ENCODE measurements at regions not wholly inside any gene's neighbourhood (a gene's known extent, or its start where the extent isn't known, plus 50 kb on each side); places are given as distances from the start of the nearest gene placed in this dataset.
A peak's percentile ranks its signal among the peaks of the same experiment; 100 is the strongest.
"Not testable (repeated sequence)": the region's sequence is repeated elsewhere in the genome, so short reads cannot be mapped to it uniquely, and the experiment has no call there.

DNA sequence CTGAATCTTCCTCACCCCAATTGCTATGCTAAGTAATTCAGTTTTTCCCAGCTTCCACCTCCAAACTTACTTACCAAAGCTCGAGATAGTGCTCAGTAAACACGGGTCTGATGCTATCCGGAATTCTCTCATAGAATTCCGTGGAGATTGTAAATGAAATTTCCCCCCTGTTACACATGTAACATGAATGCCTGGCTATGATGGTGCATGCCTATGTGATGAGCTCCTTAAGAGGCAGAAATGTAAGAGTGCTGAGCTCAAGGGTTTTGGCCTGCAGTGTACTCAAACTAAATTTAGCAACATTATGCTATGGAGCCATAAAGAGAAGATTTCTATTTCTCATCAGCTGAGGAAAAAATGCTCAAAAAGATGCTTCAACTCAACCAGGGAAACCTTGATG lies 133.4 kb upstream of the FUT9 start:
- intact Hi-C loops (cut with DNase I) = no loop called here
- no peak overlapping the region for H3K27ac ChIP-seq
- TF ChIP-seq, protein P1, sequence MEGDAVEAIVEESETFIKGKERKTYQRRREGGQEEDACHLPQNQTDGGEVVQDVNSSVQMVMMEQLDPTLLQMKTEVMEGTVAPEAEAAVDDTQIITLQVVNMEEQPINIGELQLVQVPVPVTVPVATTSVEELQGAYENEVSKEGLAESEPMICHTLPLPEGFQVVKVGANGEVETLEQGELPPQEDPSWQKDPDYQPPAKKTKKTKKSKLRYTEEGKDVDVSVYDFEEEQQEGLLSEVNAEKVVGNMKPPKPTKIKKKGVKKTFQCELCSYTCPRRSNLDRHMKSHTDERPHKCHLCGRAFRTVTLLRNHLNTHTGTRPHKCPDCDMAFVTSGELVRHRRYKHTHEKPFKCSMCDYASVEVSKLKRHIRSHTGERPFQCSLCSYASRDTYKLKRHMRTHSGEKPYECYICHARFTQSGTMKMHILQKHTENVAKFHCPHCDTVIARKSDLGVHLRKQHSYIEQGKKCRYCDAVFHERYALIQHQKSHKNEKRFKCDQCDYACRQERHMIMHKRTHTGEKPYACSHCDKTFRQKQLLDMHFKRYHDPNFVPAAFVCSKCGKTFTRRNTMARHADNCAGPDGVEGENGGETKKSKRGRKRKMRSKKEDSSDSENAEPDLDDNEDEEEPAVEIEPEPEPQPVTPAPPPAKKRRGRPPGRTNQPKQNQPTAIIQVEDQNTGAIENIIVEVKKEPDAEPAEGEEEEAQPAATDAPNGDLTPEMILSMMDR (IDR thresholded peaks at IDR 0.05) = no peak
- H3K9me3 ChIP-seq = no peaks in the 10 kb centered on the region
- no peak overlapping the region for H3K4me3 ChIP-seq
- no peaks in the 10 kb centered on the region for H3K27me3 ChIP-seq
- no peaks in the 10 kb centered on the region for H3K4me1 ChIP-seq
- DNase-seq (no peak), ATAC-seq (no peak)
- H3K36me3 ChIP-seq = no peaks in the 10 kb centered on the region

DNA sequence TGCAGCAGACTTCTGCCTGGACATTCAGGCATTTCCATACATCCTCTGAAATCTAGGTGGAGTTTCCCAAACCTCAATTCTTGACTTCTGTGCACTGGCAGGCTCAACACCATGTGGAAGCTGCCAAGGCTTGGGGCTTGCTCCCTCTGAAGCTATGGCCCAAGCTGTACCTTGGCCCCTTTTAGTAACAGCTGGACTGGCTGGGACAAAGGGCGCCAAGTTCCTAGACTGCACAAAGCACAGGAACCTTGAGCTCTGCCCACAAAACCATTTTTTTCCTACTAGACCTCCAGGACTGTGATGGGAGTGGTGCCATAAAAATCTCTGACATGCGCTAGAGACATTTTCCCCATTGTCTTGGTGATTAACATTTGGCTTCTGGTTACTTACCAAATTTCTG lies 127.1 kb upstream of the FUT9 start:
- H3K4me3 ChIP-seq; ATAC-seq; H3K27ac ChIP-seq; H3K9me3 ChIP-seq; H3K27me3 ChIP-seq; intact Hi-C loops (cut with DNase I); H3K4me1 ChIP-seq; DNase-seq; H3K36me3 ChIP-seq: not testable (repeated sequence)

DNA sequence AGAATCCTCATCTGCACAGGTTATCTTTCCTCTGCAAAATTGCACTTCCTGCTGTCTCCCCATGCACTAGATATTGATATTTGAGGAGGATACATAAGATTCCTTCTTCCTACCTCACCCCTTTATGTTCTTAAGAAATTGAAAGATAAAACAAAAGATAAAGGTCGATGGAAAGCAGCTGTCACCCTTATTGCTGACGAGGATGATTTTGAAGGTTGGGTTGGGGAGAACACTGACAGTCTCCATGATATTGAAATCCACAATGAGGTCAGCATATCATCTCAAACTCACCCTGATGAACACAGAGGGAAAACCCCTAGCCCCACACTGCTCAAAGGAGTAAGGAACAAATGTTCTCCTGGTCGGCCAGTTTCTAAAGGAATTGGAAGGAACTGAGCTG lies 110.6 kb upstream of the FUT9 start:
- H3K27ac ChIP-seq = no peak overlapping the region
- no peaks in the 10 kb centered on the region for H3K27me3 ChIP-seq
- no peak overlapping the region for H3K4me3 ChIP-seq
- no peaks in the 10 kb centered on the region for H3K9me3 ChIP-seq
- DNase-seq (no peak), ATAC-seq (no peak)
- H3K4me1 ChIP-seq = no peaks in the 10 kb centered on the region
- intact Hi-C loops (cut with DNase I) = no loop called here
- TF ChIP-seq, protein P1 (IDR thresholded peaks at IDR 0.05) = no peak
- H3K36me3 ChIP-seq = no peaks in the 10 kb centered on the region

DNA sequence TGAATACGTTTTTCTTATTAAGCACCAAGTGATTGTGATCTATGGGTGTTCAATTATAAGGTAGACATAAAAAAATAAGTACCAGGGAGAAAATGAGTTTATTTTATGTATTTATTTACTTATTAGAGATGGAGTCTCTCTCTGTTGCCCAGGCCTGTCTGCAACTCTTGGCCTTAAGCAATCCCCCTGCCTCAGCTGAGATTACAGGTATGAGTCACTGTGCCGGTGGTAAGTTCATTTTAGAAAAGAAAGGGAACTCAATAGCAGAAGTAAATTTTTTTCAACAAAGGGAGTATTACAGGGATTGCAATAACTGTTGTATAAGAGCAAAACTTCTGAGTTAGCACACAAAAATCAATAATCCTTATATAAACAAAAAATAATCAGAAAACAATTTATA lies 98.7 kb upstream of the FUT9 start:
- no peak overlapping the region for H3K4me3 ChIP-seq
- no peak for ATAC-seq

DNA sequence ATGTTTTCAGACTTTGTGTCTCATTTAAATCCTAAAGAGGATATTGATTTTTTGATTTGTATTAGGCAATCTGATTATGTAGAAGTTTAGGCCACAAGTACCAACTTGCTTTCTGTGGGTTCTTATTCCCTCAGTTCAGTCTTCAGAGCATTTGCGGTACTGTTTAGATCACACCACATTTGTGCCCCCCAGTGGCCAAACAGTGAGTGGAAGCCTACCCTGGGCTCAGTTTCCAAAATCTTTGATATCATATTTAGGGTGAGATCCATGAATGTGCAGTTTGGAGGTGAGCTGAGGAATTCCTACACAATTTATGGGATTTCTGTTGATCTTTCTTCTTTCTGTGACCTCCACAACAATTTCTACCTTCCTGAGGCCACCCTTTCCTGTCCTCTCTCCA lies 92.3 kb upstream of the FUT9 start:
- intact Hi-C loops (cut with DNase I) = no loop called here
- Histone ChIP-seq H3K4me3 (no peak overlapping the region), H3K9me3 (no peaks in the 10 kb centered on the region), H3K36me3 (no peaks in the 10 kb centered on the region), H3K27ac (no peak overlapping the region), H3K4me1 (no peaks in the 10 kb centered on the region), H3K27me3 (no peaks in the 10 kb centered on the region)
- ATAC-seq = no peak
- TF ChIP-seq, protein P1 (IDR thresholded peaks at IDR 0.05) = peak; percentile 33
- DNase-seq = no peak

More for the DNA sequence above, 98.7 kb upstream of the FUT9 start:
- H3K36me3 ChIP-seq = no peaks in the 10 kb centered on the region
- TF ChIP-seq, protein P1 (IDR thresholded peaks at IDR 0.05) = no peak
- H3K4me1 ChIP-seq = no peaks in the 10 kb centered on the region
- no peak overlapping the region for H3K27ac ChIP-seq
- no peaks in the 10 kb centered on the region for H3K9me3 ChIP-seq
- DNase-seq = no peak
- no peaks in the 10 kb centered on the region for H3K27me3 ChIP-seq
- intact Hi-C loops (cut with DNase I) = no loop called here

DNA sequence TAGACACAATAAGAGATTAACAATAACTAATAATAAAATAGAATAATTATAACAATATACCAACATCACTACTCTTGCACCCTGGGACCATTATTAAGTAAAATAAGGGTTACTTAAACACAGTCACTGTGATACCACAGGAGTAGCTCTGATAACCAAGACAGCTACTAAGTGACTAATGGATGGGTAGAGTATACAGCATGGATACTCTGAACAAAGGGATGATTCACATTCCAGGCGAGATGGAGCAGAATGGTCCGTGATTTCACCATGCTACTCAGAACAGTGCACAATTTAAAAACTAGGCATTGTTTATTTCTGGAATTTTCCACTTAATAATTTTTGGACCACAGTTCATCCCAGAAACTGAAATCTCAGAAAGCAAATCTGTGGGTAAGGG lies 80.0 kb upstream of the FUT9 start:
- intact Hi-C loops (cut with DNase I) = no loop called here
- Histone ChIP-seq H3K27ac (no peak overlapping the region), H3K9me3 (no peaks in the 10 kb centered on the region), H3K36me3 (no peaks in the 10 kb centered on the region), H3K4me1 (no peaks in the 10 kb centered on the region), H3K4me3 (no peak overlapping the region), H3K27me3 (no peaks in the 10 kb centered on the region)
- TF ChIP-seq, protein P1 (IDR thresholded peaks at IDR 0.05) = no peak
- DNase-seq (no peak), ATAC-seq (no peak)
